Esophagus muscularis mucosa (tissue), 4 donors: ENCODE measurements at regions not wholly inside any gene's neighbourhood (a gene's known extent, or its start where the extent isn't known, plus 50 kb on each side); places are given as distances from the start of the nearest gene placed in this dataset.

ENCODE experiments used
- DNase-seq: peaks from one replicate; pipeline ENCODE4 v3.0.0-alpha.2; 2017; ENCODE audit errors: extremely low spot score
- H3K27ac ChIP-seq, 4 donors: fragments of 200-600 bp; sonication (generic); replicated peaks in 1 of 4; 1 replicate in 3 of 4; 2 replicates in 1 of 4; pipeline ENCODE4 v1.5.1; 2016 to 2019; ENCODE audit warnings: mild to moderate bottlenecking in 1 of 4
- H3K27me3 ChIP-seq, 4 donors: fragments of 200-600 bp; sonication (generic); one replicate each; pipeline versions ENCODE4 v1.5.1 to v1.6.0; 2016 to 2019
- H3K36me3 ChIP-seq, 4 donors: fragments of 200-600 bp; sonication (generic); one replicate each; pipeline ENCODE4 v1.5.1; 2016 to 2019
- H3K4me1 ChIP-seq, 4 donors: fragments of 200-600 bp; sonication (generic); one replicate each; pipeline ENCODE4 v1.5.1; 2016 to 2019
- H3K4me3 ChIP-seq, 4 donors: fragments of 200-600 bp; sonication (generic); 1 replicate in 2 of 4; 2 replicates in 2 of 4; pipeline ENCODE4 v1.5.1; 2016 to 2019; ENCODE audit warnings: mild to moderate bottlenecking in 4 of 4, moderate library complexity in 1 of 4
- H3K9me3 ChIP-seq, 4 donors: fragments of 200-600 bp; sonication (generic); 1 replicate in 3 of 4; 2 replicates in 1 of 4; pipeline ENCODE4 v1.5.1; 2016 to 2019
- CTCF ChIP-seq, 3 experiments: fragments of 200-600 bp in 2 of 3; fragments of 450-650 bp in 1 of 3; sonication (generic) in 2 of 3; IDR thresholded peaks; one replicate each; pipeline ENCODE4 v1.5.1; 2017 to 2019; ENCODE audit warnings: antibody characterized with exemption in 3 of 3, mild to moderate bottlenecking in 2 of 3, moderate library complexity in 1 of 3
- EP300 ChIP-seq: sonication (generic); formaldehyde crosslinking; IDR thresholded peaks from one replicate; pipeline ENCODE4 v1.6.1; 2017; ENCODE audit warnings: antibody characterized with exemption
- POLR2A ChIP-seq: fragments of 450-650 bp; IDR thresholded peaks from one replicate; pipeline ENCODE4 v1.6.1; 2017; ENCODE audit warnings: antibody characterized with exemption, moderate library complexity, mild to moderate bottlenecking, low read depth
- POLR2AphosphoS5 ChIP-seq, 2 donors: sonication (generic); formaldehyde crosslinking; IDR thresholded peaks; one replicate each; pipeline ENCODE4 v1.6.1; 2017; ENCODE audit warnings: antibody characterized with exemption in 2 of 2
- WGBS: methylation state at CpG from one replicate; pipeline ENCODE4 v1.1.5; 2018; 5-methylcytosine and 5-hydroxymethylcytosine counted together
- intact Hi-C: fragments of 100-400 bp; cut with DNase I; formaldehyde crosslinking; loops from one replicate; pipeline ENCODE4 v1.15.1; 2023

GRCh38 chr14:76575108-76575507, 186.2 kb upstream of the VASH1 start:
- Histone ChIP-seq H3K27ac (no peak overlapping the region), H3K4me3 (no peak overlapping the region), H3K9me3 (peaks cover 0 to 5% (median 0%) of the 10 kb centered on the region in 4 donors), H3K36me3 (no peaks in the 10 kb centered on the region), H3K4me1 (peaks cover 0 to 8% (median 0%) of the 10 kb centered on the region in 4 donors), H3K27me3 (peaks cover 0 to 20% (median 0%) of the 10 kb centered on the region in 4 donors)
- DNase-seq: no peak
- intact Hi-C loops: no loop called here
- no peak for TF ChIP-seq POLR2AphosphoS5 (IDR thresholded peaks at IDR 0.05)
- TF ChIP-seq EP300: no peak
- no peak for TF ChIP-seq CTCF (IDR thresholded peaks at IDR 0.05)
- TF ChIP-seq POLR2A: no peak
- WGBS: 67% methylated on average over 9 of the region's 9 CpGs

GRCh38 chr14:76576047-76576741, 185.1 kb upstream of the VASH1 start:
- peaks cover 0 to 20% (median 0%) of the 10 kb centered on the region in 4 donors for H3K27me3 ChIP-seq
- 45% methylated on average over 8 of the region's 8 CpGs for WGBS
- intact Hi-C loops: no loop called here

GRCh38 chr14:76577090-76577489, 184.2 kb upstream of the VASH1 start:
- no peak for TF ChIP-seq POLR2A
- intact Hi-C loops: no loop called here
- peaks cover 0 to 5% (median 0%) of the 10 kb centered on the region in 4 donors for H3K9me3 ChIP-seq
- H3K4me3 ChIP-seq: no peak overlapping the region
- H3K4me1 ChIP-seq: peaks cover 0 to 8% (median 0%) of the 10 kb centered on the region in 4 donors
- no peak overlapping the region for H3K27ac ChIP-seq
- H3K36me3 ChIP-seq: no peaks in the 10 kb centered on the region
- DNase-seq: no peak
- 98% methylated on average over 2 of the region's 2 CpGs for WGBS
- H3K27me3 ChIP-seq: peaks cover 0 to 20% (median 0%) of the 10 kb centered on the region in 4 donors

More at GRCh38 chr14:76576047-76576741, 185.1 kb upstream of the VASH1 start:
- Histone ChIP-seq H3K27ac (no peak overlapping the region), H3K9me3 (peaks cover 0 to 5% (median 0%) of the 10 kb centered on the region in 4 donors), H3K4me3 (no peak overlapping the region), H3K4me1 (peaks cover 0 to 8% (median 0%) of the 10 kb centered on the region in 4 donors), H3K36me3 (no peaks in the 10 kb centered on the region)
- no peak for DNase-seq
- TF ChIP-seq POLR2AphosphoS5 (IDR thresholded peaks at IDR 0.05): no peak
- TF ChIP-seq POLR2A: no peak
- no peak for TF ChIP-seq EP300
- no peak for TF ChIP-seq CTCF (IDR thresholded peaks at IDR 0.05)

- Histone ChIP-seq H3K36me3 (no peaks in the 10 kb centered on the region), H3K9me3 (peaks cover 0 to 5% (median 0%) of the 10 kb centered on the region in 4 donors), H3K4me1 (peaks cover 0 to 8% (median 0%) of the 10 kb centered on the region in 4 donors), H3K27me3 (peaks cover 0 to 20% (median 0%) of the 10 kb centered on the region in 4 donors), H3K4me3 (no peak overlapping the region), H3K27ac (no peak overlapping the region)
- intact Hi-C loops: no loop called here
- 95% methylated on average over 3 of the region's 3 CpGs for WGBS
- no peak for TF ChIP-seq POLR2A
- no peak for TF ChIP-seq EP300
- no peak for DNase-seq
Measured at GRCh38 chr14:76577837-76578236, 183.4 kb upstream of the VASH1 start.

- Histone ChIP-seq H3K4me1 (peaks cover 0 to 17% (median 6%) of the 10 kb centered on the region in 4 donors), H3K36me3 (no peaks in the 10 kb centered on the region), H3K27ac (no peak overlapping the region), H3K4me3 (no peak overlapping the region), H3K9me3 (peaks cover 0 to 5% (median 0%) of the 10 kb centered on the region in 4 donors), H3K27me3 (no peaks in the 10 kb centered on the region)
- 80% methylated on average over 1 of the region's 2 CpGs for WGBS
- TF ChIP-seq EP300 (no peak), POLR2AphosphoS5 (IDR thresholded peaks at IDR 0.05) (no peak), CTCF (IDR thresholded peaks at IDR 0.05) (no peak), POLR2A (no peak)
- no peak for DNase-seq
- intact Hi-C loops: no loop called here
Measured at GRCh38 chr14:76580399-76580798, 180.9 kb upstream of the VASH1 start.

GRCh38 chr14:76580967-76581366, 180.3 kb upstream of the VASH1 start:
- Histone ChIP-seq H3K27ac (no peak overlapping the region), H3K27me3 (no peaks in the 10 kb centered on the region), H3K36me3 (no peaks in the 10 kb centered on the region), H3K4me3 (no peak overlapping the region), H3K9me3 (peaks cover 0 to 5% (median 0%) of the 10 kb centered on the region in 4 donors), H3K4me1 (peaks cover 0 to 17% (median 6%) of the 10 kb centered on the region in 4 donors)
- 100% methylated on average over 1 of the region's 1 CpG for WGBS
- no peak for DNase-seq
- intact Hi-C loops: no loop called here
- TF ChIP-seq EP300 (no peak), CTCF (IDR thresholded peaks at IDR 0.05) (no peak), POLR2AphosphoS5 (IDR thresholded peaks at IDR 0.05) (no peak), POLR2A (no peak)
